HL-60 (cell line): ENCODE measurements at regions not wholly inside any gene's neighbourhood (a gene's known extent, or its start where the extent isn't known, plus 50 kb on each side); places are given as distances from the start of the nearest gene placed in this dataset.

Experiments
- DNase-seq, 2 experiments: peaks; one replicate each; pipeline ENCODE4 v3.0.0-alpha.2; 2010 to 2020; ENCODE audit warnings: low read depth in 1 of 2, low spot score in 1 of 2
- H3K27ac ChIP-seq: fragments of 250-450 bp; sonication (Bioruptor Pico); replicated peaks from 2 replicates; pipeline ENCODE4 v1.5.1; 2020; ENCODE audit warnings: mild to moderate bottlenecking, moderate library complexity
- H3K27me3 ChIP-seq: fragments of 250-450 bp; sonication (Bioruptor Pico); 2 replicates; pipeline ENCODE4 v1.5.1; 2021; ENCODE audit warnings: mild to moderate bottlenecking, moderate library complexity; ENCODE audit not compliant: insufficient read depth, poor library complexity, severe bottlenecking
- H3K4me3 ChIP-seq: replicated peaks from 2 replicates; pipeline ENCODE4 v1.5.1; 2011; ENCODE audit warnings: mild to moderate bottlenecking, control low read depth, low read length; ENCODE audit not compliant: insufficient read depth
- CTCF ChIP-seq: IDR thresholded peaks from one replicate; pipeline ENCODE4 v1.5.1; 2011; ENCODE audit warnings: low read length, control low read depth, inconsistent platforms; ENCODE audit not compliant: insufficient read depth
- GABPA ChIP-seq: IDR thresholded peaks from 2 replicates; pipeline ENCODE4 v1.6.1; 2012; ENCODE audit warnings: low read depth
- POLR2AphosphoS5 ChIP-seq: IDR thresholded peaks from 2 replicates; pipeline ENCODE4 v1.6.1; 2012; ENCODE audit warnings: low read depth
- SPI1 ChIP-seq: IDR thresholded peaks from 2 replicates; pipeline ENCODE4 v1.6.1; 2012; ENCODE audit warnings: low read depth, mild to moderate bottlenecking, borderline replicate concordance
- TF ChIP-seq, protein P1 (sequence below): IDR thresholded peaks from 2 replicates; pipeline ENCODE4 v1.6.1; 2012; ENCODE audit warnings: low read depth; ENCODE audit not compliant: insufficient replicate concordance

- Histone ChIP-seq H3K27me3 (no peaks in the 10 kb centered on the region), H3K4me3 (no peak overlapping the region), H3K27ac (no peak overlapping the region)
- no peak for DNase-seq
- no peak for TF ChIP-seq CTCF
- TF ChIP-seq POLR2AphosphoS5 = no peak
- no peak for TF ChIP-seq GABPA
- TF ChIP-seq, protein P1, sequence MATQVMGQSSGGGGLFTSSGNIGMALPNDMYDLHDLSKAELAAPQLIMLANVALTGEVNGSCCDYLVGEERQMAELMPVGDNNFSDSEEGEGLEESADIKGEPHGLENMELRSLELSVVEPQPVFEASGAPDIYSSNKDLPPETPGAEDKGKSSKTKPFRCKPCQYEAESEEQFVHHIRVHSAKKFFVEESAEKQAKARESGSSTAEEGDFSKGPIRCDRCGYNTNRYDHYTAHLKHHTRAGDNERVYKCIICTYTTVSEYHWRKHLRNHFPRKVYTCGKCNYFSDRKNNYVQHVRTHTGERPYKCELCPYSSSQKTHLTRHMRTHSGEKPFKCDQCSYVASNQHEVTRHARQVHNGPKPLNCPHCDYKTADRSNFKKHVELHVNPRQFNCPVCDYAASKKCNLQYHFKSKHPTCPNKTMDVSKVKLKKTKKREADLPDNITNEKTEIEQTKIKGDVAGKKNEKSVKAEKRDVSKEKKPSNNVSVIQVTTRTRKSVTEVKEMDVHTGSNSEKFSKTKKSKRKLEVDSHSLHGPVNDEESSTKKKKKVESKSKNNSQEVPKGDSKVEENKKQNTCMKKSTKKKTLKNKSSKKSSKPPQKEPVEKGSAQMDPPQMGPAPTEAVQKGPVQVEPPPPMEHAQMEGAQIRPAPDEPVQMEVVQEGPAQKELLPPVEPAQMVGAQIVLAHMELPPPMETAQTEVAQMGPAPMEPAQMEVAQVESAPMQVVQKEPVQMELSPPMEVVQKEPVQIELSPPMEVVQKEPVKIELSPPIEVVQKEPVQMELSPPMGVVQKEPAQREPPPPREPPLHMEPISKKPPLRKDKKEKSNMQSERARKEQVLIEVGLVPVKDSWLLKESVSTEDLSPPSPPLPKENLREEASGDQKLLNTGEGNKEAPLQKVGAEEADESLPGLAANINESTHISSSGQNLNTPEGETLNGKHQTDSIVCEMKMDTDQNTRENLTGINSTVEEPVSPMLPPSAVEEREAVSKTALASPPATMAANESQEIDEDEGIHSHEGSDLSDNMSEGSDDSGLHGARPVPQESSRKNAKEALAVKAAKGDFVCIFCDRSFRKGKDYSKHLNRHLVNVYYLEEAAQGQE = no peak
- TF ChIP-seq SPI1 = no peak
These were observed 511.7 kb downstream of the EPHA4 start for GRCh38 chr2:221060376-221060775.

DNA sequence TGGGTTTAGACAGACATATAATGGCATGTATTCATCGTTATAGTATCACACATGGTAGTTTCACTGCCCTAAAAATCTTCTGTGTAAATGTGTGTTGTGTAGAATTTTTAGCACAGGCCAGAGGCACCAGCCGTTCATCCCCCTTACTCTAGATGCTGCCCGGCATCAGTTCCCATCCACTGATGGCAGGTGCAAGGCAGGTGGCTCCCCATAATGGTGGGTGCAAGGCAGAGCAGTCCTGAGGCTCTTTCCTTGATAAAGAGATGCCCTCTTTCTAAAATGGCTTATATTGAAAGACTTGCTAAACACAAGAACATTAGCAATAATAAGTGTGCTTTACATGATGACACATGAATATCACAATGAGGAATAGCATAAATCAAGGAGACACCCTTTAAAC, 508.5 kb downstream of the EPHA4 start:
- no peak overlapping the region for H3K4me3 ChIP-seq
- H3K27me3 ChIP-seq = no peaks in the 10 kb centered on the region
- no peak for DNase-seq
- H3K27ac ChIP-seq = no peak overlapping the region
- TF ChIP-seq, protein P1 = no peak
- TF ChIP-seq SPI1 (no peak), CTCF (no peak), GABPA (no peak), POLR2AphosphoS5 (no peak)

GRCh38 chr2:221064058-221064854, 507.8 kb downstream of the EPHA4 start:
- DNase-seq = no peak
- no peak overlapping the region for H3K4me3 ChIP-seq
- no peaks in the 10 kb centered on the region for H3K27me3 ChIP-seq
- no peak overlapping the region for H3K27ac ChIP-seq
- TF ChIP-seq SPI1 (no peak), POLR2AphosphoS5 (no peak), CTCF (no peak), GABPA (no peak)
- TF ChIP-seq, protein P1 = no peak
